BLaER1 (cell line): ENCODE measurements at regions not wholly inside any gene's neighbourhood (a gene's known extent, or its start where the extent isn't known, plus 50 kb on each side); places are given as distances from the start of the nearest gene placed in this dataset.

Source experiments
- H3K27ac ChIP-seq: shearing (Covaris generic); formaldehyde crosslinking; 2 replicates; pipeline ENCODE4 v1.8.1; 2022
- H3K27me3 ChIP-seq: shearing (Covaris generic); formaldehyde crosslinking; 2 replicates; pipeline ENCODE4 v1.8.1; 2022
- H3K36me3 ChIP-seq: shearing (Covaris generic); formaldehyde crosslinking; 2 replicates; pipeline ENCODE4 v1.8.1; 2022
- H3K4me1 ChIP-seq: shearing (Covaris generic); formaldehyde crosslinking; 2 replicates; pipeline ENCODE4 v1.8.1; 2022
- H3K4me2 ChIP-seq: shearing (Covaris generic); formaldehyde crosslinking; 2 replicates; pipeline ENCODE4 v1.8.1; 2022
- H3K4me3 ChIP-seq: shearing (Covaris generic); formaldehyde crosslinking; 2 replicates; pipeline ENCODE4 v1.8.1; 2022
- H3K9ac ChIP-seq: shearing (Covaris generic); formaldehyde crosslinking; 2 replicates; pipeline ENCODE4 v1.8.1; 2022
- H3K9me3 ChIP-seq: shearing (Covaris generic); formaldehyde crosslinking; 2 replicates; pipeline ENCODE4 v1.8.1; 2022
- H4K20me1 ChIP-seq: shearing (Covaris generic); formaldehyde crosslinking; 2 replicates; pipeline ENCODE4 v1.8.1; 2022
- Cebpa-rat ChIP-seq: shearing (Covaris generic); IDR thresholded peaks from 2 replicates; pipeline ENCODE4 v1.8.1; 2022

DNA sequence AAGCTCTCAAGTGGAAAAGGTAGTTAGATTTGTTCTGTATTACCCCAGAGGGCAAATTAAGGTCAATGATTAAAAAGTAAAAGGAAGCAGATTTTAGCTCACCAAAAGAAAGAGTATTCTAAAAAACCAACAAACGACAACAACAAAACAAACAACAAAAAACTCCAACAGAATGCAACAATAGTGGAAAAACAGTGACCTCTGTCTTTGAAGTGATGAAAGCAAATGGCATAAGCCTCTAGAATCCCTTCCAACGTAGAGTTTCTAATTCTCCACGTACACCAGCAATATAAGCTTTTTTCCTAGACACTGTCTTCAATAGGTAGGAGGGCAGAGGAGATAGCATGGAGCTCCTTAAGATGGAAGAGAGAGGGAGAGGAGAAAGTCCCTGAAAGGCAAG lies 359.1 kb downstream of the TTLL7 start:
- Histone ChIP-seq H3K4me3 (no peak overlapping the region), H3K4me2 (no peak overlapping the region), H3K9ac (no peak overlapping the region), H3K27me3 (no peaks in the 10 kb centered on the region), H4K20me1 (no peaks in the 10 kb centered on the region), H3K9me3 (no peaks in the 10 kb centered on the region), H3K27ac (no peak overlapping the region), H3K36me3 (no peaks in the 10 kb centered on the region), H3K4me1 (0 out of 2 replicates have a peak, but pooled peaks cover 3% of the 10 kb centered on the region)
- no peak for TF ChIP-seq Cebpa-rat

DNA sequence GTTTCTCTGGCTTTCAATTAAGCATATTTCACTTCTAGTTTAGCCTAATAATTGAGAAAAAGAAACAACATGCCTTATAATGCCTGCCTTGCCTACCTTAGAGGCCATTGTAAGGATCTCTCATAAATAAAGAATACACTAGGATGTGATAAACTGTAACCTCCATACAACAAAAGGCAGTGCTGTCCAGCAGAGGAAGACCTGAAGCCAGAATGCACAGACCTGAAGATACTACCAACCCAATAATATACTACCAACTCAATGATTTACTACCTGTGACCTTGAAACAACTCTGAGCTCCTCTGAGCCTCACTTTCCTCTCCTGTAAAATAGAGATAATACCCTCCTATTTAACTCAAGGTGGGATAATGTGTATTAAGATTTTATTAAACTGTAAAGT lies 361.3 kb downstream of the TTLL7 start:
- Histone ChIP-seq H3K4me2 (no peak overlapping the region), H4K20me1 (no peaks in the 10 kb centered on the region), H3K27me3 (no peaks in the 10 kb centered on the region), H3K4me3 (no peak overlapping the region), H3K4me1 (0 out of 2 replicates have a peak, but pooled peaks cover 3% of the 10 kb centered on the region), H3K36me3 (no peaks in the 10 kb centered on the region), H3K9ac (no peak overlapping the region), H3K27ac (no peak overlapping the region), H3K9me3 (no peaks in the 10 kb centered on the region)
- TF ChIP-seq Cebpa-rat: no peak

- Histone ChIP-seq H3K4me2 (no peak overlapping the region), H3K9ac (no peak overlapping the region), H3K4me3 (no peak overlapping the region), H4K20me1 (no peaks in the 10 kb centered on the region), H3K27ac (no peak overlapping the region), H3K36me3 (no peaks in the 10 kb centered on the region), H3K4me1 (0 out of 2 replicates have a peak, but pooled peaks cover 3% of the 10 kb centered on the region), H3K9me3 (no peaks in the 10 kb centered on the region), H3K27me3 (no peaks in the 10 kb centered on the region)
- no peak for TF ChIP-seq Cebpa-rat
These were observed 361.9 kb downstream of the TTLL7 start for GRCh38 chr1:83637009-83637408.

DNA sequence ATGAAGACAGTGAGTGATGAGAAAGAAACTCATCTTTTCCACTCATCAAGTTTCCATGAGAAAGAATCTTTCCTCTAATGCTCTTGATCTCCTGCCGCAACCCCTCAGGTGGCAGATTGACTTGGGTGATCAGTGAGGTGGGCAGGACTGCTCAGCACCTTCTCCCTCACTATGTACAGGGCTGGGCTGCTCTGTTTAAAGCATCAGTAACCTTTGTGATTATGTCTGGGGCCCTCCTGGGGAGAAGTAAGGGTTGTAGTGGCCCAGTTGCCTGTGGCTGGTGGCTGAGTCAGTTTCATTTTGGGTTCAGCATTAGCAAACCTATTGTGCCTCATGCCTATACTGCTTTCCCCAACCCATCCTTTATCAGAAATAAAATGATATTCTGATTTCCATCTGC lies 366.0 kb downstream of the TTLL7 start:
- no peak overlapping the region for H3K27ac ChIP-seq
- no peaks in the 10 kb centered on the region for H3K36me3 ChIP-seq
- H4K20me1 ChIP-seq: no peaks in the 10 kb centered on the region
- no peaks in the 10 kb centered on the region for H3K4me1 ChIP-seq
- no peak overlapping the region for H3K4me3 ChIP-seq
- H3K4me2 ChIP-seq: no peak overlapping the region
- H3K9ac ChIP-seq: no peak overlapping the region
- no peak for TF ChIP-seq Cebpa-rat
- no peaks in the 10 kb centered on the region for H3K9me3 ChIP-seq
- no peaks in the 10 kb centered on the region for H3K27me3 ChIP-seq

GRCh38 chr1:83631851-83632250 lies 367.1 kb downstream of the TTLL7 start:
- no peak for TF ChIP-seq Cebpa-rat
- H3K9me3 ChIP-seq: no peaks in the 10 kb centered on the region
- H3K27ac ChIP-seq: no peak overlapping the region
- H3K27me3 ChIP-seq: no peaks in the 10 kb centered on the region
- no peaks in the 10 kb centered on the region for H3K36me3 ChIP-seq
- no peaks in the 10 kb centered on the region for H3K4me1 ChIP-seq
- H3K4me2 ChIP-seq: no peak overlapping the region
- H4K20me1 ChIP-seq: no peaks in the 10 kb centered on the region
- H3K9ac ChIP-seq: no peak overlapping the region
- H3K4me3 ChIP-seq: no peak overlapping the region

GRCh38 chr1:83627045-83627444 lies 371.9 kb downstream of the TTLL7 start:
- Histone ChIP-seq H3K27ac (no peak overlapping the region), H3K9me3 (no peaks in the 10 kb centered on the region), H3K27me3 (no peaks in the 10 kb centered on the region), H3K4me1 (no peaks in the 10 kb centered on the region), H4K20me1 (no peaks in the 10 kb centered on the region), H3K9ac (no peak overlapping the region), H3K4me3 (no peak overlapping the region), H3K36me3 (no peaks in the 10 kb centered on the region), H3K4me2 (no peak overlapping the region)
- TF ChIP-seq Cebpa-rat: no peak

DNA sequence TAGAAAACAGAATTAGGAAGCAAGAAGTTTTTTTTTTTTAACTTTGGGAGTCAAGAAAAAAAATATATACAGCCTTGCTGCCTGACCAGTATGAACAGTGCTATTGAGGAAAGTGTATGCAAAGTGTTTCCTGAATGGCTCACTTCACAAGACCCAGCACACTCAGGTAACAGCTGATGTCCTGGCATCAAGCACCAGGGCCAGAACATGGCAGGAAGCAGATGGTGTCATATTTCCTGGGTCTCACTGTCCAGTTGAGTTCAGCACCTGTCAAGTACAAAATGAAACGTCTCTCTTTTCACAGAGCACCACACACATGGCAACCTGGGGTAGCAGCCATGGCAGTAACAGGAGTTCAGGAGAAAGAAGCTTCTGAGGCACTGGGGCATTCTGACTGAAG lies 372.3 kb downstream of the TTLL7 start:
- Histone ChIP-seq H3K4me3 (no peak overlapping the region), H4K20me1 (no peaks in the 10 kb centered on the region), H3K27ac (no peak overlapping the region), H3K36me3 (no peaks in the 10 kb centered on the region), H3K4me2 (no peak overlapping the region), H3K27me3 (no peaks in the 10 kb centered on the region), H3K9me3 (no peaks in the 10 kb centered on the region), H3K9ac (no peak overlapping the region), H3K4me1 (no peaks in the 10 kb centered on the region)
- TF ChIP-seq Cebpa-rat: no peak

DNA sequence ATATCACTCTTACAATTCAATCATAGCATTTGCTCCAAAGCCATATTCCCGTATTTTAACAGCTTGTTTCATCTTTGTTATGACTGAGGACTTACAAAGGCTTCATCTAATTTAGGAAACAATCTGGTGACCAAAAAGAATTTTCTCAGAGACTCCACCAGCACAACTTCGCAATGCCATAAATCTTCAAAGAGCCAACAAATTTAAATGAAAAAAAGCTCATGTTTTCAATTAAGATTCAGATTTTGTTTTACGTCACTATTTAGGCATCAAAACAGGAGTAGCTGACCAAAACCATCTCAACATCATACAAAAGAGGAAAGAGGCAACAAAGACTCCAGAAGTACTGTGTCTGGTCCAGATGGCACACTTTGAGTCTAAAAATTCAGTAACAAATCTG lies 373.3 kb downstream of the TTLL7 start:
- Histone ChIP-seq H4K20me1 (no peaks in the 10 kb centered on the region), H3K36me3 (no peaks in the 10 kb centered on the region), H3K4me1 (no peaks in the 10 kb centered on the region), H3K4me3 (no peak overlapping the region), H3K27ac (no peak overlapping the region), H3K27me3 (no peaks in the 10 kb centered on the region), H3K9ac (no peak overlapping the region), H3K4me2 (no peak overlapping the region), H3K9me3 (no peaks in the 10 kb centered on the region)
- TF ChIP-seq Cebpa-rat: no peak

- no peak overlapping the region for H3K4me3 ChIP-seq
- TF ChIP-seq Cebpa-rat: no peak
- H3K27me3 ChIP-seq: no peaks in the 10 kb centered on the region
- H3K4me1 ChIP-seq: no peaks in the 10 kb centered on the region
- H3K9me3 ChIP-seq: no peaks in the 10 kb centered on the region
- no peak overlapping the region for H3K27ac ChIP-seq
- no peak overlapping the region for H3K9ac ChIP-seq
- no peak overlapping the region for H3K4me2 ChIP-seq
- no peaks in the 10 kb centered on the region for H3K36me3 ChIP-seq
- no peaks in the 10 kb centered on the region for H4K20me1 ChIP-seq
These were observed 378.9 kb downstream of the TTLL7 start for GRCh38 chr1:83620016-83620415.

DNA sequence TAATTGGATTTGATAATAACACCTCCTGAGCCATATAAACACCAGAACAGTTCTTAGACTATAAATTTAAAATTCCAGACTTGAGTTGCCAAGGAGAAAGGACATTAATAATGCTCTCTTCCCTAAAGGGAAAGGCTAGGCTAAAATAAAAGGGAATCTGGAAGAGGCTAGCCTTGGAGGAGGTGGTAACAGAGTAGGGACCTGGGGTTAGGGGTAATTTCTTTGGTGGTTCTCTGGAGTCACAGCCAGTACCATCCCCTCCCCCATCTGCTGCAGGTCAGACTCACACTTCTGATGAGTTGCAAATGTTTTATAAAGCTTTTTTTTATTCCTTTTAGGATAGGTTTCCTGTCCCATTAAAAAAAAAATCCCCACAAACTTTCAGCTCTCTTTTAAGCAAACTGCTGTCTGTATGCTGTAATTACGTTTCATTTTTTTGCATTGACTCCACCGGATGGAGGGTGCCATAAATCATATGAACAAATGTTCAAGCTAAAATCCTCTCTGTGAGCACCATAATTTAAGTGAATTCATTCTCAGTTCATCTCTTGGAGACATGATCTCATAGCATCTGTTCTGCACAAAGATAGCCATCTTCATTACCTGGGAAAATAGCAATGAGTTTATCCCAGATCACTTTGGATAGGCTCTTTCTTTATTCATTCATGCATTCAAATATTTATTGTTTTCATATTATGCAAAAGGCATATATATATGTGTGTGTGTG lies 379.6 kb downstream of the TTLL7 start:
- H3K4me1 ChIP-seq: no peaks in the 10 kb centered on the region
- no peaks in the 10 kb centered on the region for H4K20me1 ChIP-seq
- no peak overlapping the region for H3K9ac ChIP-seq
- H3K27me3 ChIP-seq: no peaks in the 10 kb centered on the region
- TF ChIP-seq Cebpa-rat: no peak
- no peaks in the 10 kb centered on the region for H3K36me3 ChIP-seq
- H3K4me2 ChIP-seq: no peak overlapping the region
- H3K4me3 ChIP-seq: no peak overlapping the region
- no peaks in the 10 kb centered on the region for H3K9me3 ChIP-seq
- no peak overlapping the region for H3K27ac ChIP-seq

- H4K20me1 ChIP-seq: no peaks in the 10 kb centered on the region
- no peak overlapping the region for H3K27ac ChIP-seq
- no peak overlapping the region for H3K4me3 ChIP-seq
- no peak overlapping the region for H3K4me2 ChIP-seq
- no peak for TF ChIP-seq Cebpa-rat
- H3K9ac ChIP-seq: no peak overlapping the region
- no peaks in the 10 kb centered on the region for H3K9me3 ChIP-seq
- H3K36me3 ChIP-seq: no peaks in the 10 kb centered on the region
- H3K27me3 ChIP-seq: no peaks in the 10 kb centered on the region
- H3K4me1 ChIP-seq: no peaks in the 10 kb centered on the region
These were observed 381.0 kb downstream of the TTLL7 start for GRCh38 chr1:83617883-83618282.
